Aorta (tissue), 5 donors: ENCODE measurements at regions not wholly inside any gene's neighbourhood (a gene's known extent, or its start where the extent isn't known, plus 50 kb on each side); places are given as distances from the start of the nearest gene placed in this dataset.
A peak's percentile ranks its signal among the peaks of the same experiment; 100 is the strongest.

Experiments used
- ATAC-seq: fragments of 200-7000 bp; cut with Tn5 transposase; one replicate; pipeline ENCODE4 v1.9.1; 2022; ENCODE audit warnings: moderate library complexity; ENCODE audit not compliant: low FRiP score
- DNase-seq, 2 donors: peaks; one replicate each; pipeline ENCODE4 v3.0.0-alpha.2; 2020
- H3K27ac ChIP-seq, 2 donors: one replicate each; pipeline ENCODE4 v1.5.1; 2013; ENCODE audit warnings: low read length in 2 of 2, mild to moderate bottlenecking in 2 of 2, moderate library complexity in 2 of 2, control low read depth in 1 of 2, inconsistent platforms in 1 of 2, low read depth in 1 of 2
- H3K27me3 ChIP-seq, 2 donors: one replicate each; pipeline ENCODE4 v1.6.1; 2013; ENCODE audit warnings: control low read depth in 1 of 2, low read length in 1 of 2, mild to moderate bottlenecking in 1 of 2, moderate library complexity in 1 of 2; ENCODE audit not compliant: insufficient read depth in 2 of 2, control insufficient read depth in 1 of 2
- H3K36me3 ChIP-seq, 2 donors: one replicate each; pipeline ENCODE4 v1.6.1; 2013; ENCODE audit warnings: control low read depth in 1 of 2, low read length in 1 of 2, mild to moderate bottlenecking in 1 of 2; ENCODE audit not compliant: insufficient read depth in 2 of 2, control insufficient read depth in 1 of 2
- H3K4me1 ChIP-seq, 2 donors: one replicate each; pipeline ENCODE4 v1.6.1; 2013; ENCODE audit warnings: low read length in 2 of 2, control low read depth in 1 of 2, mild to moderate bottlenecking in 1 of 2, moderate library complexity in 1 of 2; ENCODE audit not compliant: insufficient read depth in 2 of 2, control insufficient read depth in 1 of 2
- H3K4me3 ChIP-seq, 2 donors: one replicate each; pipeline ENCODE4 v1.5.1; 2013; ENCODE audit warnings: low read length in 2 of 2, control low read depth in 1 of 2, mild to moderate bottlenecking in 1 of 2
- H3K9me3 ChIP-seq: one replicate; pipeline ENCODE4 v1.6.1; 2013; ENCODE audit warnings: mild to moderate bottlenecking, low read length; ENCODE audit not compliant: control insufficient read depth
- WGBS, 2 donors: extraction: QIAGEN DNeasy Blood & Tissue Kit; methylation state at CpG; one replicate each; pipeline ENCODE4 v1.1.7; 2013; 5-methylcytosine and 5-hydroxymethylcytosine counted together
- intact Hi-C, 2 donors: fragments of 100-400 bp; cut with DNase I; formaldehyde crosslinking; loops; one replicate each; pipeline versions ENCODE4 v1.14.2 to v1.15.0; 2022
- donor health status: healthy with polysubstance abuse.
- donor health status: Bipolar disorder and iron deficiency.
- donor health status: DM: no; HTN: no; CAD: no.
- donor health status: DM: no; HTN: no; CAD: no.
- donor health status: DM: yes; HTN: yes; CAD: no.

DNA sequence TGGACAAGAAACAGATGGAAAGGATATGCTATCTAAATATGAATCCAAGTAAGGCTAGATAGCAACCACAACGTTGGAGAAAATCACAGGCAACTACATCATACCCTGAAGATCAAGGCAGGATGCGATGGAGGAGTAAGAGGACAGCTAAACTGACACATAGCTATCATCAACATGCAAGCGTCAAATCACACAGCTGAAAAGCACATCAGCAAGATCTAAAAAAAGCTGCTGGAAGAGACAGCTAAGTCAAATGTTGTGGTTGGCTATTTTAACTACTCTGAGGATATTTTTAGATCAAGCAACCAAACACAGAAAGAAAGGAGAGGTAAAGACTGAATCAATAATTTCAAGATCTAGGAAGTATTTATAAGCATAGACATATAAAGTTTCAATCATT is 466.9 kb downstream of the BRD1 start:
- DNase-seq (no peak), ATAC-seq (no peak)
- intact Hi-C loops = no loop called here
- Histone ChIP-seq H3K27me3 (no peaks in the 10 kb centered on the region), H3K4me1 (no peaks in the 10 kb centered on the region), H3K36me3 (no peaks in the 10 kb centered on the region), H3K9me3 (peaks cover 2% of the 10 kb centered on the region), H3K4me3 (no peak overlapping the region), H3K27ac (no peak overlapping the region)
- 15 to 17% methylated on average over 3 of the region's 3 CpGs for WGBS, 2 donors

DNA sequence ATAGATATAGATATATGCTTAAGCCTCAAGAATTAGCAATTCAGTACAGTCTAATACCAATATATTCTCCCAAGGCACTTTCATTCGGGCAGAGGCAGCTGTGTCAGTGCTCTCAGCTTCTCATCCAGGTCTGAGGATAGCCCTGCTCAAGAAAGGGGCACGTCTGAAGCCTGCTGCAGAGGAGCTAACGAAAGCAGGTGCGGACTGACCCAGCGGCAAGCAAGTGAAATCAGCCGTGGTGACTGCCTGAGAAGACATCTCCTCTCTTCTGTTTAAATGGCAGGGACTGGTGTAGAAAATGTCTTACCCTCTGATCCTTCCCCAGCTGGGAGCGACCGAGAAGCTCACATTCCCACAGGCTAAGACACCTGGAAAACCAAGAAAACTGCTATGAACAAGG is 468.6 kb downstream of the BRD1 start:
- WGBS, 2 donors = 69 to 74% methylated on average over 8 of the region's 8 CpGs
- Histone ChIP-seq H3K4me3 (no peak overlapping the region), H3K36me3 (no peaks in the 10 kb centered on the region), H3K27ac (no peak overlapping the region), H3K27me3 (no peaks in the 10 kb centered on the region), H3K4me1 (no peaks in the 10 kb centered on the region), H3K9me3 (peaks cover 2% of the 10 kb centered on the region)
- DNase-seq = no peak
- no peak for ATAC-seq
- intact Hi-C loops = no loop called here

DNA sequence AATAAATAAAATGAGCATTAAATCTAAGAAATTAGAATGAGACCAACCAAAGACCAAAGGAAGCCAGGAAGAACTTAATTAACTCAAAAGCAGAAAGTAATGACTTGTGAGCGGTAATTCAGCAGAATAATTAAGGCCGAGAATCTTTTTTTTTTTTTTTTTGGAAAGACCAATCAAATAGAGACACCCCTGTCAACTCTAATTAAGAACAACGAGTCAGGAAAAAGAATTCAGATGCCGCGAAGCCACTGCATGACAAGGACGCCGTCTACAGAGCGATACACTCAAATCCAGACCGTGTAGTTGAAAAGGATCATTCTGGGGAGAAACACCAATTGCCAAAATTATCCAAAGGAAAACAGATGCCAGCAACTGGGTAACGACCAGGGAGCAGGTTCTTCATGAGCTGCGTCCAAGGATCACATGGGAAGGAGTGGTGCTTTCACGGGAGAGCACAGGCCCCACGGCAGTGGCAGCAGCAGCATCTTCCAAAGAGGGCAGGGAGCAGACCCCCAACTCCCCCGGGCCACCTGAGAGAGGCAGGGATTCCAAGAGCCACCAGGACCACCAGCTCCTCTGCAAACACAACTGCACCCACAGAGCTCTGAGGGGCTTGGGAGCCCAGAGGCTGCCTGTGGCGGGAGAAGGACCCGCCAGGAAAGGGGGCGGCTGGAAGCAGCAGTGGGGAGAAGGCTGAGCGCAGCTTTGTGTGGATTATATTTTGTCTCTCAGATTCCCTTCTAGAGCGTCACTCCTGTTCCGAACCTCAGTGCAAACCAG is 469.8 kb downstream of the BRD1 start:
- no peak for DNase-seq
- Histone ChIP-seq H3K27ac (no peak overlapping the region), H3K4me3 (no peak overlapping the region), H3K4me1 (no peaks in the 10 kb centered on the region), H3K36me3 (no peaks in the 10 kb centered on the region), H3K27me3 (no peaks in the 10 kb centered on the region), H3K9me3 (peaks cover 2% of the 10 kb centered on the region)
- intact Hi-C loops = no loop called here
- ATAC-seq = no peak
- WGBS, 2 donors = 79 to 83% methylated on average over 19 to 20 of the region's 20 CpGs

DNA sequence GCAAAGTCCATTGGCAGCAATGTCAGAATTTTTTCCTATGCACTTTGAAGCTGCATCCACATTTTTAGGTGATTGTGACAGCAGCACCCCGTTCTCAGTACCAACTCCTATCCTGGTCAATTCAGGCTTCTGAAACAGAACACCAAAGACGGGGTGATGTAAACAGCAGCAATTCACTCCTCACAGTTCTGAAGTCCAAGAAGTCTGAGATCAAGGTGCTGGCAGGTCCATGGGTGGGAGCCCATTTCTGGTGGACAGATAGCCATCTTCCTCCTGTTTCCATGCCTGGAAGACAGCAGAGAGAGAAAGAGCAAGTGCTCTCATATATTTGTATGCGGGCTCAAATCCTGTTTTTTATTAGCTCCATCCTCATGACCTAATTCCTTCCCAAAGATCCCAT is 471.2 kb downstream of the BRD1 start:
- H3K9me3 ChIP-seq = peaks cover 2% of the 10 kb centered on the region
- no peaks in the 10 kb centered on the region for H3K27me3 ChIP-seq
- H3K4me1 ChIP-seq = no peaks in the 10 kb centered on the region
- 78 to 86% methylated on average over 3 of the region's 3 CpGs for WGBS, 2 donors
- intact Hi-C loops = no loop called here
- H3K4me3 ChIP-seq = no peak overlapping the region
- DNase-seq (no peak), ATAC-seq (no peak)
- H3K27ac ChIP-seq = no peak overlapping the region
- no peaks in the 10 kb centered on the region for H3K36me3 ChIP-seq

DNA sequence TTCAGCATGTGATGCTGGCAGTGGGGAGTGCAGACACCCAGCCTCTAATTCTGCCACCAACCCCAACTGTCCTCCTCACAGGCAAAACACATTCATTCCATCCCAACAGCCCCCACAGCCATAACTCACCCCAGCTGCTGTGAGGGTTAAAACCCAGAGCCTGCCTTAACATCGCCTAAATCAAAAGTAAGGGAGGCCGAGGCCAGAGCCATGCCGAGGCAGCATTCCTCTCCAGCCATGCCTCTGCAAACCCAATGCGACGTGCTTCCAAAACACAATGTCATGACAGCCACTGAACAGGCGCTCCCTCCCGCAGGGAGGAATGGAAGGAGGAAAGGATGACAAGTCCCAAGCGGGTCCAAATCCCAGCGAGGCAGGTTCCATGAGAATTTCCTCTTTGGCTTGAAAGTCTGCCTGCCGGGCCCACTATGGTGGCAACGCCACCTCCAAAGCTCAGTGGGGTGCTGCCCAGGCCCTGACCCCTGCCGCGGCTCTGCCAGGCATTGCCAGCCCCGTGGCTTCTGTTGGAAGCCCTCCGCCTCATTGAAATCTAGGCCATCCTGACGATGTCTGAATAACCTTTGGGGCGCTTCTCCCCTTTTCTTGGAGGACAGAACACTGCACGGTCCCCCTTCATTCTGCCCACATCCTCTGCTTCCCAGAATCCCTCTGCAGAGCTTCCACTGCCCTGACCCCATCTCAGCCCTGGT is 472.3 kb downstream of the BRD1 start:
- ATAC-seq (no peak), DNase-seq (peak in 1 of 2 donors; percentile 22)
- Histone ChIP-seq H3K4me3 (no peak overlapping the region), H3K4me1 (no peaks in the 10 kb centered on the region), H3K36me3 (no peaks in the 10 kb centered on the region), H3K9me3 (peaks cover 2% of the 10 kb centered on the region), H3K27ac (no peak overlapping the region), H3K27me3 (no peaks in the 10 kb centered on the region)
- intact Hi-C loops = no loop called here
- 77 to 83% methylated on average over 18 of the region's 18 CpGs for WGBS, 2 donors

DNA sequence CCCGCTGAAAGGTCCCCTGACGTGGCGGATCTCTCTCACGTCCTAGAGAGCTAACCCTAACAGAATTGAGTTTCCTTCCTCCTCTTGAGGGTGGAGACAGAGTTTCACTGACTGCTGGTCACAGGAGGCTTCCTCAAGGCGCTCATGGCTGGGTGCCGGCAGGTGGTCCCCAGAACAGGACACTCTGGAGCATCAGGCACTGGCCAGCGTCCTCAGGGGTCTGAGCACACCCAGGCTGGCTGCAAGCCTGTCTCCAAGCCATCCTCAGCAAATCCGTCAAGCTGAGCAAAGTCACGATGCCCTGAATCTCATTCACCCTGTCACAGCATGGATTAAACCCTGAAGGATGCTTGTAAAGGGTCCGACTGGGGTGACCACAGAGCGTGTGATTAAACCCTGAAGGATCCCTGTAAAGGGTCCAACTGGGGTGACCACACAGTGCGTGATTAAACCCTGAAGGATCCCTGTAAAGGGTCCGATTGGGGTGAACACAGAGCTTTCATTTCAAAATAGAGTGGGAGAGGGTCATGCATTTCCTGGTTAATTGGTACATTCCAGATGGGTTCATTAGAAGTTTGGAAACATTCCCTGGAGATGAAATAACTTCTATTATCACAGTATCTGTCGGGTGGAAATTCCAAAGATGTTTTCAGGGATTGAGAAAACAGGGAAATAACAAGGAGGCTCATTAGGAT is 473.0 kb downstream of the BRD1 start:
- peaks cover 2% of the 10 kb centered on the region for H3K9me3 ChIP-seq
- intact Hi-C loops = no loop called here
- H3K36me3 ChIP-seq = no peaks in the 10 kb centered on the region
- no peak for ATAC-seq
- H3K27me3 ChIP-seq = no peaks in the 10 kb centered on the region
- WGBS, 2 donors = 63 to 66% methylated on average over 14 of the region's 14 CpGs
- no peak overlapping the region for H3K27ac ChIP-seq
- peak in 1 of 2 donors; percentile 16 for DNase-seq
- H3K4me3 ChIP-seq = no peak overlapping the region
- H3K4me1 ChIP-seq = no peaks in the 10 kb centered on the region

DNA sequence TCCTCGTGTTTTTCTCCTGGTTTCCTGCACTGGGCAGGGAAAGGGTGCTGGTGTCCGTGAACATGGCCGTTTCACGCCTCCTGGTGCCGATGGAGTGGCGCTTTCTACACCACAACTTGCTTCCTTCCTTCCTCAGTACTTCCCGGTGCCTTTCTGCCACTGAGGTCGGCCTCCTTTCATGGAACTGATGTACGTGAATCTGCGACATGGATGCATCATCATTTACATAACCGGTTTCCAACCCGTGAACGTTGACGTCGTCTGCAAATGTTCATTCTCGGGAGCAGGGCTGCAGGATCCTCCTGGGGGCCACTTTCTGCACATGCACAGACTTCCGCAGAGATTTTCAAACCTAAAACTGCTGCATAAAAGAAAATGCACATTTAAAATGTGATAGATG is 474.4 kb downstream of the BRD1 start:
- Histone ChIP-seq H3K9me3 (peaks cover 2% of the 10 kb centered on the region), H3K36me3 (no peaks in the 10 kb centered on the region), H3K4me3 (no peak overlapping the region), H3K27me3 (no peaks in the 10 kb centered on the region), H3K27ac (no peak overlapping the region), H3K4me1 (no peaks in the 10 kb centered on the region)
- no peak for ATAC-seq
- intact Hi-C loops = no loop called here
- DNase-seq = peak; percentile 13 to 51
- WGBS, 2 donors = 81% methylated on average over 17 of the region's 17 CpGs

DNA sequence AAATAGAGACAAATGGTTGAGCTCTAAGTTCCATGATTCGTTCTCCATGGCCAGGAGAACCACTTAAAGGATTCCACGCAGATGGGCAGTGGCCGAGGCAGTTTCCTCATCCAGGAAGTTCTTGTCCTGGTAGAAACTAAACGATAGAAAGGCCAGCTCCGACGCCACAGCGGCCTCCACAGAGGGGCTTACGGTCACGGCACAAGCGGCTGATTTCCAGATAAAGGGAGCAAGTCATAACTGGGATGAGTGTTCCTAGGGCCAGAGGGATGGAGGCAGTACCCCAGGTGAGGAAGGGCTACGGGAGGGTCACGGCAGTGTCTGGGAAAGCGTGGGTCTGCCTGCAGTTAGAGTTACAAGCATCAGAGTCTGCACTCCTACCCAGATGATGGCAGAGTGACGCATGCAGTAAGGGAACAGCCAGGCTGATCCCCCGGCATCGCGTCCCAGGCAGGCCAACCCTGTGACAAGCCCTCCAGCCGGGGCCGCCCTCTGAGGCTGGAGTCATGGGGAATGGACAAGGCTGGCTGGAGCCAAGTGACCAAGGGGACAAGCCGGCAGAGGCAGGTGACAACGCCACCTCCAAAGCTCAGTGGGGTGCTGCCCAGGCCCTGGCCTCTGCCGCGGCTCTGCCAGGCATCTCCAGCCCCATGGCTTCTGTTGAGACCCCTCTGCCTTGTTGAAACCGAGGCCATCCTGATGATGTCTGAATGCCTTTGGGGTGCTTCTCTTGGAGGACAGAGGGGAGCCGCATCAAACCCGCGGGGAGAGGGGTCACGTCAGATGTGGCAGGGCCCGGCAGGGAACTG is 475.1 kb downstream of the BRD1 start:
- WGBS, 2 donors = 82 to 90% methylated on average over 29 of the region's 29 CpGs
- intact Hi-C loops = no loop called here
- no peak overlapping the region for H3K27ac ChIP-seq
- peak in 1 of 2 donors; percentile 42 for DNase-seq
- H3K27me3 ChIP-seq = no peaks in the 10 kb centered on the region
- peaks cover 2% of the 10 kb centered on the region for H3K9me3 ChIP-seq
- H3K4me1 ChIP-seq = no peaks in the 10 kb centered on the region
- no peak for ATAC-seq
- no peaks in the 10 kb centered on the region for H3K36me3 ChIP-seq
- no peak overlapping the region for H3K4me3 ChIP-seq
